GM04503 (cell line): ENCODE measurements at regions not wholly inside any gene's neighbourhood (a gene's known extent, or its start where the extent isn't known, plus 50 kb on each side); places are given as distances from the start of the nearest gene placed in this dataset.
A peak's percentile ranks its signal among the peaks of the same experiment; 100 is the strongest.
"Not testable (repeated sequence)": the region's sequence is repeated elsewhere in the genome, so short reads cannot be mapped to it uniquely, and the experiment has no call there.

ENCODE experiments used
- DNase-seq: peaks from one replicate; pipeline ENCODE4 v3.0.0-alpha.2; 2012; ENCODE audit warnings: low read depth

- DNase-seq = no peak
These were observed 1047.2 kb downstream of the ROBO2 start for GRCh38 chr3:78087134-78087533.

GRCh38 chr3:78088006-78088405 lies 1048.1 kb downstream of the ROBO2 start:
- DNase-seq = no peak

- DNase-seq = no peak
These were observed 1050.5 kb downstream of the ROBO2 start for GRCh38 chr3:78090382-78090781.

- DNase-seq = no peak
These were observed 1051.7 kb downstream of the ROBO2 start for GRCh38 chr3:78091478-78092119.

- DNase-seq = not testable (repeated sequence)
These were observed 1052.7 kb downstream of the ROBO2 start for GRCh38 chr3:78092574-78092973.

- DNase-seq = no peak
These were observed 1056.8 kb downstream of the ROBO2 start for GRCh38 chr3:78096488-78097255.

- DNase-seq = no peak
These were observed 1058.5 kb downstream of the ROBO2 start for GRCh38 chr3:78098367-78098766.

- DNase-seq = peak; percentile 9
These were observed 1061.5 kb downstream of the ROBO2 start for GRCh38 chr3:78101384-78101783.

- DNase-seq = not testable (repeated sequence)
These were observed 1068.5 kb downstream of the ROBO2 start for GRCh38 chr3:78108269-78108961.

GRCh38 chr3:78112291-78113010 lies 1072.6 kb downstream of the ROBO2 start:
- no peak for DNase-seq

GRCh38 chr3:78115983-78116382 lies 1076.1 kb downstream of the ROBO2 start:
- DNase-seq = no peak

GRCh38 chr3:78116874-78117273 lies 1077.0 kb downstream of the ROBO2 start:
- no peak for DNase-seq

- no peak for DNase-seq
These were observed 1083.2 kb downstream of the ROBO2 start for GRCh38 chr3:78123058-78123457.

- DNase-seq = no peak
These were observed 1089.8 kb downstream of the ROBO2 start for GRCh38 chr3:78129707-78130106.

GRCh38 chr3:78130741-78131290 lies 1090.9 kb downstream of the ROBO2 start:
- no peak for DNase-seq

- DNase-seq = no peak
These were observed 1094.6 kb downstream of the ROBO2 start for GRCh38 chr3:78134496-78134895.

GRCh38 chr3:78139166-78139565 lies 1099.3 kb downstream of the ROBO2 start:
- DNase-seq = no peak

- no peak for DNase-seq
These were observed 1100.4 kb downstream of the ROBO2 start for GRCh38 chr3:78140274-78140673.

- DNase-seq = no peak
These were observed 1101.0 kb downstream of the ROBO2 start for GRCh38 chr3:78140866-78141265.

- DNase-seq = no peak
These were observed 1101.4 kb downstream of the ROBO2 start for GRCh38 chr3:78141269-78141668.

GRCh38 chr3:78143000-78143399 lies 1103.1 kb downstream of the ROBO2 start:
- DNase-seq = no peak
